GM18870 (cell line): ENCODE measurements at regions not wholly inside any gene's neighbourhood (a gene's known extent, or its start where the extent isn't known, plus 50 kb on each side); places are given as distances from the start of the nearest gene placed in this dataset.
"Not testable (repeated sequence)": the region's sequence is repeated elsewhere in the genome, so short reads cannot be mapped to it uniquely, and the experiment has no call there.

Experiments used
- ATAC-seq: cut with Tn5 transposase; IDR thresholded peaks from one replicate; pipeline ENCODE4 v1.9.1; 2021; ENCODE audit warnings: moderate library complexity; ENCODE audit not compliant: unreplicated experiment

DNA sequence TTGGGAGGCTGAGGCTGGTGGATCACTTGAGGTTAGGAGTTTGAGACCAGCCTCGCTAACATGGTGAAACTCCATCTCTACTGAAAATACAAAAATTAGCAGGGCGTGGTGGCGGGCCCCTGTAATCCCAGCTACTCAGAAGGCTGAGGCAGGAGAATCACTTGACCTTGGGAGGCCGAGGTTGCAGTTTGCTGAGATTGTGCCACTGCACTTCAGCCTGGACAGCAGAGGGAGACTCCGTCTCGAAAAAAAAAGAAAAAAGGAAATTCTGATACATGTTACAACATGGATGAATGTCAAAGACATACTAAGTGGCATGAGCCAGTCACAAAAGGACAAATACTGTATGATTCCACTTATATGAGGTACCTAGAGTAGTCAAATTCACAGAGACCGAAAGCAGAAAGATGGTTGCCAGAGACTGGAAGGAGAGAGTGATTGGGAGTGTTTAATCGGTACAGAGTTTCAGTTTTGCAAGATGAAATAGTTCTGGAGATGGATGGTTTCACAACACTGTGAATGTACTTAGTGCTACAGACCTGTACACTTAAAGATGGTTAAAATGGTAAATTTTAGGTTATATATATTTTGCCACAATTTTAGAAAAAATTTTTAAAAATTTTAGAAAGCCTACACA lies 92.3 kb downstream of the BLID start:
- ATAC-seq, result no peak

DNA sequence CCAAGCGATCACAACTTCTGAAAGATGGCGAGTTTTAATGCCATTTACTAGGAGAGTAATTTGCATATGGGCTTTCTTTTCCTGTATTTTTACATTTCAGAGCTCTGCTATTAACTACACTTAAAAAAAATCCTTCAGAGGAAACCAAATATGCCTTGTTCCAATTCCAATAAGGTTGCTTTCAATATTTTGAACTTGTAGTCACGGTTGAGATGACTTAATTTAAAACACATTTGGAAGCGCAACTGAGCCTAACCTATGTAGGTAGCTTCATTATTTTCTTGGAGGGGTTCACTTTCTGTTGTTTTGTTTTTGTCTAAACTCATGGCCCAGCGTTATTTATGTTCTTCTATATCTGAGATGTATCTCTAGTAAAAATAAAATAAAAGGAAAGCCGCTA lies 93.4 kb downstream of the BLID start:
- ATAC-seq, result no peak

DNA sequence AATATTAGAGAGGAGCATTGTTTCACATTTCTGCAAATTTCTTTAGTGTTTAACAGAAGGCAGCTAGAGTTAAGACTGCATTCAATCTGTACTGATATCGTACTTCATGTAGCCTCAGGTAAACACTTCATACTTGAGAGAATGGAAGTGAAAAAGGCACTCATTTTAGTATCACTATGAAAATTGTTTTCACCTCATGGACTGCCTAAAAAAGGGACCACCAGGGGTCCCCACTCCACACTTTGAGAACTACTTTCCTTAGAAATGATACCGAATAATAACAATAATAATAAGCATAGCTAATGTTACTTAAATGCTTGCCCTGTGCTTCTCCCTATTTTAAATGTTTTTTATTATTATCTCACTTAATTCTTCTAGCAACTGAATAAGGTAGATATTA lies 95.1 kb downstream of the BLID start:
- no peak for ATAC-seq

DNA sequence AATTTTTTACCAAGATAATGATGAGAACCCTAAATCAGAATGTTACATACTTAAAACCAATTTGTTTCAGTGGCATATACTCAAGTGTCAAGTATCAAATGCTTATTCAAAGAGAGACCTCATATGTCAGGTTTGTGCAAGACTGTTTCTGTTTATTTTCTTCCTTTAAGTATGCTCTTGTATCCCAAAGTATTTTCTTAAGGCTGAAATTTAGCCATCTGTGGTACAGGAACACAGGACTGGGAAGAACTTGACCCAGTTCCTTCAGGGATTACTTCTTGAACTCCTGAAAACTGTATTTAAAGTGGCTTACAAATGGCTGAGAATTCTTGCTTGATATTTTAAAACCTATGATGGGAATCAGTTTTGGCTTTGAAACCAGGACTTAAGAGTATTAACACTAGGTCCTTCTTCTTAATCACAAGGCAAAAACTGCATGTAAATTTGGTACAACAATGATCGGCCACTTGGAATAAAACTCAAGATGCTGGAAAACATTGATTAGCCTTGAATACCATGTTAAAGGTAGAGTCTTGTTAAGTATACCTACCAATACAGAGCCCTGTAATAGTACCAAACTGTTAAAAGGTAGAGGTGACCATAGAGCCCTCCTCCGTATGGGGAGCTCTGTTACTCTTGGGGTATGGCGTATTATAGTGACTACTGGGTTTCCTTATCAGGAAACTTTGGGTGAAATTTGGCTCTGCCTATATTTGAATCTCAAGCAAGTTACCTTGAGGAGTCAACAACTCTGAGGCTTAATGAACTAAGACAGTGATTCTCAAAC lies 95.9 kb downstream of the BLID start:
- ATAC-seq, result no peak

DNA sequence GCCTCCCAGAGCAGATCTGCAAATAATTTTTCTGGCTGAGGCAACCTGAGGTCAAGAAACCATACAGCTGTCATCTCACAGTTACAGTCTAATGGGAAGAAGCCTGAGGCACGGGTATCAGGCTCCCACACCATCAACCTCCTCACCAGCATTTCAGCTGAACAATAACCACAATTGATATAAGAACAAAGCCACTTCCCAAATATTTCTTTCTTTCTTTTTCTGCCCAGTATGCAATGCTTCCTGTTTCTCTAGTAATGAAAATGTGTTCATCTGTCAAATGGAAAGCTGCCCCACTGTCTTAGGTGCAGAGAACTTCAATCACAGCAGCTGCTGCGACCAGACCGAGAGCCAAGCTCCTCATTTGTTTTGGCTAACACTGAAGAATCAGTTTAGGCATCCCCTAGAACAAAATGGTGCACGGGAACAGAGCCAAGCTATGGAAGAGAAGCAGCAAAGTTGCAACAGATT lies 108.4 kb downstream of the BLID start:
- no peak for ATAC-seq

DNA sequence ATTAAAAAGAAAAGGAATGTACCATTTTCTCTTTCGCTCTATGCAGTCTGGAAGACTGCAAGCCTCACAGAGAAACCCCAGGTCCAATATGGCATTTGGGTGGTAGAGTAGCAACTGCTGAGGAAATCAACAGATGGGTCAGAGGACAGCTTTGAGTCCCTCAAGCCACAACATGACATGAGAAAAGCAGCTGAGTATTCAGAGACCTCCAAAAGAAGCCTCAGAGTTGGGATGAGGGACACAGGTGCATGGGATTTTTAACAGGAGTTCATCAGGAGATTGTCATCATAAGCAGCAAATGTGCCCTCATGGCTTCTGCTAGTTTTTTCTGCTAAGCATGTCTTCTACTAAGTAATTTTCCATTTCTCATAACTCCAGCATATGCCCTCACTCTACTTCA lies 111.6 kb downstream of the BLID start:
- no peak for ATAC-seq

DNA sequence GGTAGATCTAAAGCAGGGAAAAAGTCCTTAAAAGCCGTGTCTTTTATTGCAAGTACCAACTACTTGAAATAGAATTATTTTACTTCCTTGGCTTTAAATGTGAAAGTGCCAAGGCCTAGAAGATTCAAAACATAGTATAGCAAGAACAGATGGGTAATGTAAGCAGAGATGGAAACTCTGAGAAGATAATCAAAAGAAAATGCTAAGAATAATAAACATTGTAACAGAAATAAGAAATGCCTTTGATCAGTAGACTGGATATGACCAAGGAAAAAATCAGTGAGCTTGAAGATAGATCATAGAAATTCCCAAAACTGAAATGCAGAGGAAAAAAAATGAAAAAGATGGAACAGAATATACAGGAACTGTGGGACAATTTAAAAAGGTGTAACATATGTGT lies 113.1 kb downstream of the BLID start:
- no peak for ATAC-seq

DNA sequence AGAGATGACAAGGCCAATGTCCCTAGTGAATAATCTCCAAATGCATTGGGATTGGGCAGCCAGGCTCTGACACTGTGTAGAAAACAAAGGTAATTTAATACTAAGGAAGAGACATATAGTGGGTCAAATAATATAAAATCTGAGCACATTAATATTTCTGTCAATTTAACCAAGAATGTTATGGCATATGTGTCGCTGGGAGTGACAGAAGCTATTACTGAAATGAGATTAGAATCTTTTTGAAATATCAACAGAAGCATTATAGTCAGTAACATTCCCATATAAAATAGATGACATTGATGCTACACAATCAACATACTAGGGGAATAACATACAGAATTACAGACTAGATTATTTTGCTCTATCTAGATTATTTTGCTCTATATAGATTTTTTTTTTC lies 114.0 kb downstream of the BLID start:
- ATAC-seq, result no peak

DNA sequence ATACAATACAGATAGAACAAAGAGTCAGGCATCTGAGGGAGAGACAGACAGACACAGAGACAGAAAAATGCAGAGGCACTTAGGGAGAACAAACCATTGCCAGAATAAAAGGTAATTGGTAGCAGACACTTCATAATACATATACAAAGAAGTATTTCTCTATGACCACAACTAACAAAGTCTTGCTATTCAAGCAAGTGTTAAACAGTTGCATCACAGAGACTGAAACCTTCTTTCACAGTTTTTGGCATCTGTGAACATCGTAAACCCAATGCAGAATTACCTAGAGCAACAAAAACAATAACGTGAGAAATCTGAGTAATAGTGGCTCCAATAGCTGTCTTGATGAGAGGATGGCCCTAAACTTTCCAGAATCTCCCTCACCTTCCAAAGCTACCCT lies 116.4 kb downstream of the BLID start:
- no peak for ATAC-seq

DNA sequence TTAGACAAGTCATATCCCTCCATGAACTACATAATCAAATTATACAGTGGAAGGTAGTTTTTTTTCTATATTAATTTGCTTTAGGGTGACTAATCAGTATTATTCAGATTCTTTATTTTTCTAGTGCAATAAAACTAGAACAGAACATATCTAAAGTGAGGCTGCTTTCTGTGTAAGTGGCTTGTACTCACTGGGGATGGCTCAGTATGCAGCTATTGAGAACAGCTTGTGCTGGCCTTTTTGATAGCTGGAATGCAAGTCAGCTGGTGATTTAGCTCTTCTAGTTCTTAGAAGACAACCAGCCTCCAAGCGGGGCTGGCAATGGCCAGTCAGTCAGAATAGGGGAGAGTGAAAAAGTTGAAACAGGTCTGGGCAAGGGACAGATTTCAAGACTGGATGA lies 119.4 kb downstream of the BLID start:
- no peak for ATAC-seq

DNA sequence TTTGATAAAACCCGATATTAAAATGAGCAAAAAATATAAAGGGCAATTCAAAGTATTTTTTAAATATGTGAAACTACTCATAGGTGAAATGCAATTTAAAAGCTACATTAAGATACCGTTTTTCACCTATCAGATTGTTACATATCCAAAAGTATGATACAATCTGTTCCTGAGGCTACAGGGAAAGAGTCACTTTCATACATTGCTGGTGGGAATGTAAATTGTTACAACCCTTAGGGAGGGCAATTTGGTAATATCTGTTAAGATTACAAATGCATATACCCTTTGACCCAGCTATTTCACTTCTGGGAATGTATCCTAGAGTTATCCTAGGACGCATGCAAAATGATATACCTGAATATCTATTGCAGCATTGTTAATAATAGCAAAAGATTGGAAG lies 132.1 kb downstream of the BLID start:
- ATAC-seq, result no peak

DNA sequence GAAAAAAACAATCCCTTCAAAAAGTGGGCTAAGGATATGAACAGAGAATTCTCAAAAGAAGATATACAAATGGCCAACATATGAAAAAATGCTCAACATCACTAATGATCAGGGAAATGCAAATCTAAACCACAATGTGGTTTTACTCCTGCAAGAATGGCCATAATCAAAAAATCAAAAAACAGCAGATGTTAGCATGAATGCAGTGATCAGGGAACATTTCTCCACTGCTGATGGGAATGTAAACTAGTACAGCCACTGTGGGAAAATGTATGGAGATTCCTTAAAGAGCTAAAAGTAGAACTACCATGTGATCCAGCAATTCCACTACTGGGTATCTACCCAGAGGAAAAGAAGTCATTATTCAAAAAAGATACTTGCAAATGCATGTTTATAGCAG lies 138.1 kb downstream of the BLID start:
- not testable (repeated sequence) for ATAC-seq

DNA sequence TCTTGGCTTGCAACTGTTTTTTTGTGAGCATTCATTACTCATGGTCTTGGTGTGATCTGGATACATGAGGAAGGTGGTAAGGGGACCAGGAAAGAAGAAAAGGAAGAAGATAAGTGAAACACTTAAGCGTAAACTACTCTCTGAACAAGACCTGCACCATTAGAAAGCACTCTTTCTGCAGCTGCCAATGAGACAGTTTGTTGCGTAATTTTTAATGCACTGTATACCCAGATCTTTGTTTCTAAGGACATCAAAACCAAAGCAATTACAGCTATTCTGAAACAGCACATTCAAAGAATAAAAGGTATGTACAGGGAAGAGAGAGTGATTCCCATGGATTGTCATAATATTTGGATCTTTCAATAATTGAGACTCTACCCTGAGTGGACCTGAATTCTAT lies 147.4 kb downstream of the BLID start:
- ATAC-seq, result no peak

DNA sequence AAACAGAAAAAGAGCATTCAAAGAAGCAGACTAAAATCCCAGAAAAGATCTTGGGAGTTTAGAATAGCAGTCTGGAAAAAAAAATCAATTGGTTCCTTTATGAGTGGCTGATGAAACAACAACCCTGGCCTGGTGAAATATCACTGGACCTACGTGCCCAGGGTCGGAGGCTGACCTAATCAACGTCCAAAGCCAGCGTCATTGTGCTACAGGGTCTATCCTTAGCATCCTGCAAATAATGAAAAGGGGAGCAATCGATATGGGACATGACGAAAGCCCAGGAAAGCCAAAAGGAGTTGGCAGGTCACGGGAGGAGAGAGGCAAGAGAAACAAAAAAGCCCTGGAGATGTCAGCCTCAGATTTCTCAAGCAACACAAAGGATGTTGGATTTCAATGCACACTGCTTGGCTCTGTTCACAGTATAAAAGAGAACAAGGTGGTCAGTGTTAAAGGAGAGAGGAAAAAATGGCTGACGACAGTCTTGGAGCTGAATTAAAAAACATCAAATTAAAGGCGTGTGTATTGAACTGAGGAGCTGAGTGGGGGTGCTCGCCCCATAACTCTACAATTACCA lies 148.8 kb downstream of the BLID start:
- ATAC-seq, result no peak

DNA sequence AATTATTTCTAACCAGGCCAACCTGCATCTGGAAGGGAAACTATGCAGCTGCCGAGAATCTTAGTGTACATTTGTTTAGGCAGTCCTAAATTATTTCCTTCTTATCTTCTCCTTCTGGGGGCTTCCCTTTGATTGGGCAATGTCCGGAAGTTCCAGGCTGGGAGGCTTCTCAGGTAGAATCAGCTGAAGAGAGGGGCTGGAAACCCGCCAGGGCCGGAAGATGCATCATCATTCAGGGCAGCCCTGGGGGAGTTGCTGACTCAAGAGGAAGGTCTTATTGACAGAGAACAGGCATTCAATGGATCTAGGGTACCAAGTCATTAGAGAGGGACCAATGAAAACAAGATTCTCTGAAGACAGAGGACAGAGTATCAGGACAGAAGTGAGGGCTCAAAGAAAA lies 150.7 kb downstream of the BLID start:
- no peak for ATAC-seq

DNA sequence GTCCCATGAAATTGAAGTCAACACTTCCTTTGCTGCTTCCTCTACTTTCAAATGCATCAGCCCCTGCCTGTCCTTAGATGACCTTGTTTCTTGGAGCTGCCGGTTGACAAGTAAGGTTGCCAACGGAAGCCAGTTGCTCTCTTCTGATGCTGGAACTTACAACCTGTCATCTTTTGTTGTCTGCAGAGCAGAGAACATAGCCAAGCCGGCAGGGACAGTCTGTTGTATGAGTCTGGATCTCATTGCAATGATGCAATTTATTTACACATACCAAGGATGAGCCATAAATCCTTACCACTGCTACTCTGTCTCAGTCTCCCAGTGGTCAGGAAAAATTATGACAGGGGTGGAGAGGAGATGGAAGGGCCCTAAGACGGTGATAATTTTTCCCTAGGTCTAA lies 151.4 kb downstream of the BLID start:
- no peak for ATAC-seq

DNA sequence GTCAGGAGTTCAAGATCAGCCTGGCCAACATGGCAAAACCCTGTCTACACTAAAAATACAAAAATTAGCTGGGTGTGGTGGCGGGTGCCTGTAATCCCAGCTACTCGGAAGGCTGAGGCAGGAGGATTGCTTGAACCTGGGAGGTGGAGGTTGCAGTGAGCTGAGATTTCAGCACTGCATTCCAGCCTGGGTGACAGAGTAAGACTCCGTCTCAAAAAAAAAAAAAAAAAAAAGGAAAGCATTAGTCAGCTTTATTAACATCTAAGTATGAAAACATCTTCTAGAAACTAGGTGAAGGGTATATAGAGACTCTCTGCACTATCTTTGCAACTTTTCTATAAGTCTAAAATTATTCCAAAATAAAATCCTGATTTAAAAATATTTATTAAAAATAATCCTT lies 152.2 kb downstream of the BLID start:
- not testable (repeated sequence) for ATAC-seq

DNA sequence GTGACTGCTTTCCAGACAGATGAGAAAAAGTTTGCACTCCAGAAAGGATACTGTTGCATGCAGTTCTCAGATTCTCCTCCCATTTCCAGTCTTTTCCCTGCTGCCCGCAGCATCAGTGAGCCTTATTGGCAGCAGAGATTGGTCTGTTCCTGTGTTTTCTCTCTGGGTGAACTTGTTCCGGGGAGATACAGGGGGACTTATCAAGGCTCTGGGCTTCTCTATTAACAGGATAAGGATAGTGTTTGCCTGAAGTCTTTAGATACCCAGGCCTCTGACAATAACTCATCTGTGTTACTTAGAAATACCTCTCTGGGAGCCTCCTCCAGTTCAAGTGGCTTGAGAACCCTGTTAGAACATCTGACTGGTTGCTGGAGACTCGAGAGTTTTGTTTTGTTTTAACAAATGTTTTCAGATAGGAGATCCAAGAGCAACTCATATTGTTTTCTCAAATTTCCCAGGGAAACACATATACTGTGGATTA lies 154.7 kb downstream of the BLID start:
- ATAC-seq, result no peak

DNA sequence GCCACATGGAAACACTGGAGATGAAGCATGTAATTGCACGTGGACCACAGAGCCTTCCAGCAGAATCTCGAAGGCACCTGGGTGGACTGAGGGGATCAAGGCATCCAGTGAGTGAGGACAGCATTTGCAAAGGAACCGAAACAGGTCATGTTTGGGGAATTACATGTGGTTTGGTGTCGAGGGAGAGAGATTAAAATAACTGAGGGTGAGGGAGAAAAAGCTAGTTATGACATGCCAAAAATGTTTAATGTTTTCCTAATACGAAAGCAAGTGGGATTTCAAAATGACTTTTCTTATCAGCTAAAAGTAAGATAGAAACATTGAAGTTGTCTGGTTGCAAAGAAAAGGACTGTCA lies 157.1 kb downstream of the BLID start:
- no peak for ATAC-seq

DNA sequence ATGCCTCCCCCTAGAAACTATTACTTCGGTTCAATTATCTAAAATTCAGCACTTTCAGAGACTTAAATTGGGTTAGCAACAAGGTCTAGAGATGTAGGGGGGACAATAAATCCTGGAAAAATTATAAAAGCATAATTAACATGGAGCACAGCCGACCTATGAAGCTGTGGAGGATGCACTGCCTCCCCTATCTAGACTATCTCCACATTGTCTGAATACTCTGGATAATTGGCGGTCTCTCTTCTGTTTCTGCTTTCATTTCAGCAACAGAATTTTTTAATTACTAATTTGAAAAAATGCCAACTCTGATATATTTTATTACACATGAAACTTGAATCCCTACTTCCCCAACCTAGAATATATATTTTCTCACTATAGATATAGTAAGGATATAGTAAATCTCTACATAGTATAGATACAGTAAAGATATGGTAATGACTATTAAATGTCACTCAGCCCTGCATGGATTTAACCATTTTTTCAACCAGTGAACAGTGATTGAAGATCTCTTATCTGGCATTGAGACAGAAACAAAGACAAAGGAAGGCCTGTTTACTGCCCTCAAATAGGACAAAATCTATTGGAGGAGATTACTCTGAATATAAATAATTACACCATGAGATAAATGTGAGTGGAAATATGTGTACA lies 157.6 kb downstream of the BLID start:
- ATAC-seq, result no peak

DNA sequence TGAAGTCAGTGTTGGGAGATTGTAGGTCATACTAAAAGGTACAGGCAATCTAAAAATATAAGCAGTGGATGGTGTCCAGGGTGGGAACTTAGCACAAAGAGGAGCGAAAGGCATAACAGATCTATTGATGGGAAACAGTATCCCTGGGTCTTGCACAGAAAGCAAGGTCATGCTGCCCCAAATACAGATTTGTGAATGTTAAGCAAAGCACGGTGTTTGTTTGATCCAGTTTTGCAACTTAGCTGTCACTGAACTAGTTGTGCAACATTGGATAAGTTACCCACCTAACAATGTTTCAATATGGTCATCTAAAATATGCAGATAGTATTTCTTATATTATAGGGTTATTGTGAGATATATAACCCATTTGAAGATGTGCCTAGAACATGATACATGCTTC lies 162.9 kb downstream of the BLID start:
- no peak for ATAC-seq

DNA sequence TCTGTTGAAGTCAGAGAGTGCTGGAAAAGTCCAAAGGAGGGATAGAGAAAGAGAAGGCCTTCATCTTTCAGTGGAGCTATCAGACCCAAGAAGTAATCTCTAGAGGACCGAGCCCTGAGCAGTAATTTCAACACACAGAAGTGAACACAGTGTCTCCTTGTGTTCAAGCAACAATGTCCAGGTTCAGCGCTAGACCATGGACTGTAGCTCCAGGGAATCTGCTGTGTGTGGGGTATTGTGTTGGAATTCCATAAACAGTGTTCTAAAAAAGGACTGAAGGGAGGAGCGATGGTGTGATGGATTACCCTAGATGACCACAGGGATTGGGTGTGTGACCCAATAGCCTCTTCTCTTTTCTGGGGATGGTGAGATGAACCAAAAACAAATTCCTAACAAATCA lies 165.9 kb downstream of the BLID start:
- no peak for ATAC-seq
